ENCODE measurements at regions not wholly inside any gene's neighbourhood (a gene's known extent, or its start where the extent isn't known, plus 50 kb on each side); places are given as distances from the start of the nearest gene placed in this dataset.

DNA sequence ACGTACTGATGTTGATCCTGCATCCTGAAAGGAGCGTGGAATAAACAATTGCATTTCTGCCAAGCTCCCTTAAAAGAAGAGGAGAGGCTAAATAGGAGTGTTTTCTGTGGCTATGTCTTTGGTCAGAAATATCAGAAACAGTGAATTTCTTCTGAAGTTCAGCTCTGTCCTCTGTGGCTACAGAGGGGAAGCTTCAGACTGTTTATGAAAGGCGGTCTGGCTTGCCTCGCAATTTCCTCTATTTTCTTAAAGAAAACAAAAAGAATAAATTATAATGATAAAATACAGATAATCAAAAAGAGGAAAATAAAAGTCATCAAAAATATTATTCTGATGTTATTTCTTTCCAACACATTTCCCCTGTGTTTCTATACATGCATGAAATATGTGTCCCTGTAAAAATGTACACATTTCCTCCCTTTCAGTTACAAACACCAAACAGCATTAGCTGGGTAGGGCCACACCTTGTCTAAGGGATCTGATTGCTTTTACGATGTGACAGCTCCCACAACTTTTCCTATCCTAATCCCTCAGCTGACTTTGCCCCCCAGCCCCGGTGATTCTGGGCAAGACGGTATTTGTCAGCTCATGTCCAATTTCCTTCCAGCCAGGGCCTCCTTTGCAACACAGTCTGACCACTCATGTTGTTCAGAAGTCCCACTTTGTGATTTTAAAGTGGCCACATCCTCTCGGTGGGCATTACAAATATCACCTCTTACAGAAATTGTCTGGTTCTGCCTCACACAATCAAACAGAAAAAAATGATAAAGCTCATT, 439.0 kb downstream of the HS3ST3B1 start:
- H3K14ac ChIP-seq (ENCODE audit: insufficient read length): no peak overlapping the region
- TF ChIP-seq ASH2L (IDR thresholded peaks at IDR 0.05; ENCODE audit: low read length) (no peak), JUN (IDR thresholded peaks at IDR 0.05; ENCODE audit: low read depth, low read length) (no peak)
- H4K20me1 ChIP-seq (replicated peaks in 1 of 2; ENCODE audit: control insufficient read depth in 1 of 2, insufficient read depth in 2 of 2, low read length in 2 of 2): no peaks in the 10 kb centered on the region
- H3K4me3 ChIP-seq (ENCODE audit: extremely low read depth in 1 of 4, insufficient read depth in 2 of 4, low read depth in 3 of 4, low read length in 4 of 4): no peak overlapping the region
- no peak overlapping the region for H2BK120ac ChIP-seq (replicated peaks; ENCODE audit: low read depth, low read length)
- no peak overlapping the region for H2BK20ac ChIP-seq (ENCODE audit: low read length)
- ChIA-PET POLR2A (ENCODE audit: partially characterized antibody) (no interaction called here), CTCF (ENCODE audit: partially characterized antibody) (interaction anchor here (0.8 kb wide), 1 partner anchor 9 kb away, joined by 3 read pairs; no protein-coding TSS in a partner anchor)
- no peak overlapping the region for H2BK5ac ChIP-seq (ENCODE audit: low read depth, low read length)
- no peak overlapping the region for H4K8ac ChIP-seq (ENCODE audit: extremely low read depth, insufficient read depth, low read length)
- no peak for FAIRE-seq
- H3K23ac ChIP-seq (ENCODE audit: insufficient read length): no peak overlapping the region
- no peaks in the 10 kb centered on the region for H3K9me3 ChIP-seq (ENCODE audit: insufficient read depth in 2 of 2, low read depth in 1 of 2, low read length in 1 of 2)
- H2BK15ac ChIP-seq (ENCODE audit: low read length): no peak overlapping the region
- peaks cover 0 to 2% (median 0%) of the 10 kb centered on the region in 4 experiments; a peak in 1 of 7 replicates for H3K4me1 ChIP-seq (replicated peaks in 1 of 4; ENCODE audit: control insufficient read depth in 3 of 4, insufficient read depth in 4 of 4, low read length in 3 of 4)
- no peak overlapping the region for H3K4ac ChIP-seq (replicated peaks; ENCODE audit: insufficient read length, low read depth, low read length)
- no peak overlapping the region for H3K9ac ChIP-seq (replicated peaks in 1 of 4; ENCODE audit: extremely low read depth in 1 of 4, low read depth in 3 of 4, low read length in 3 of 4)
- no peaks in the 10 kb centered on the region for H3K79me1 ChIP-seq (ENCODE audit: low read depth, low read length)
- no peaks in the 10 kb centered on the region for H3K23me2 ChIP-seq (ENCODE audit: low read depth, low read length)
- H2BK12ac ChIP-seq (ENCODE audit: low read depth, low read length): no peak overlapping the region
- 92% methylated on average over 8 of the region's 8 CpGs; no CpG with 5 or more reads in 1 of the 2 experiments for WGBS, 2 experiments (ENCODE audit: extremely low coverage in 1 of 2, insufficient coverage in 1 of 2, insufficient read length in 1 of 2, insufficient replicate concordance in 2 of 2, low coverage in 1 of 2, low lambda C conversion rate in 2 of 2, missing lambda C conversion rate in 1 of 2)
- H3K79me2 ChIP-seq (ENCODE audit: control insufficient read depth in 1 of 2, insufficient read depth in 2 of 2, low read length in 2 of 2): no peaks in the 10 kb centered on the region
- H3K27me3 ChIP-seq (replicated peaks in 1 of 4; ENCODE audit: control insufficient read depth in 3 of 4, extremely low read depth in 1 of 4, insufficient read depth in 3 of 4, low read length in 3 of 4): no peaks in the 10 kb centered on the region
- no peak overlapping the region for H3K4me2 ChIP-seq (ENCODE audit: insufficient read depth in 1 of 2, low read depth in 2 of 2, low read length in 2 of 2)
- H2AK5ac ChIP-seq (ENCODE audit: low read depth, low read length): no peak overlapping the region
- H3K18ac ChIP-seq (ENCODE audit: extremely low read depth, low read length): no peak overlapping the region
- H3K56ac ChIP-seq (replicated peaks; ENCODE audit: insufficient read length, low read depth, low read length): no peak overlapping the region
- no peak overlapping the region for H4K91ac ChIP-seq (replicated peaks; ENCODE audit: insufficient read length, low read length)
- DNase-seq (ENCODE audit: low read depth in 1 of 2, low spot score in 2 of 2): no peak
- H2AFZ ChIP-seq (ENCODE audit: low read length): no peak overlapping the region
- no peaks in the 10 kb centered on the region for H3K36me3 ChIP-seq (ENCODE audit: control insufficient read depth in 2 of 4, insufficient read depth in 4 of 4, low read length in 3 of 4)
- no peak overlapping the region for H4K5ac ChIP-seq (ENCODE audit: insufficient read length, low read depth, low read length)
- H3K27ac ChIP-seq (ENCODE audit: low read depth, low read length): no peak overlapping the region

All from H1 (cell line).